A549 (cell line): ENCODE measurements at regions not wholly inside any gene's neighbourhood (a gene's known extent, or its start where the extent isn't known, plus 50 kb on each side); places are given as distances from the start of the nearest gene placed in this dataset.

ENCODE experiments used
- ATAC-seq, 2 experiments: fragments of 200-7000 bp in 1 of 2; fragments of >200 bp in 1 of 2; cut with Nextera tagmentation in 1 of 2; cut with Tn5 transposase in 1 of 2; 3 replicates each; pipeline versions ENCODE4 v1.8.0 to v1.9.1; 2018 to 2020; ENCODE audit warnings: mild to moderate bottlenecking in 1 of 2, moderate library complexity in 1 of 2
- CTCF ChIA-PET: fragments of 300-600 bp; sonication (Branson Sonifier 250); formaldehyde crosslinking; extraction: SDS; loops from one replicate; lab custom pipeline; 2021; ENCODE audit warnings: antibody characterized with exemption, inconsistent platforms; lab: Yijun Ruan, JAX
- POLR2A ChIA-PET: fragments of 350-600 bp; formaldehyde crosslinking; extraction: SDS; loops from one replicate; lab custom pipeline; 2021; ENCODE audit warnings: antibody characterized with exemption, inconsistent platforms; lab: Yijun Ruan, JAX
- DNase-seq, 2 experiments: peaks; one replicate each; pipeline versions ENCODE4 v3.0.0 to v3.0.0-alpha.2; 2011 to 2016; ENCODE audit warnings: low read depth in 1 of 2, low spot score in 1 of 2
- FAIRE-seq: peaks from 2 replicates; lab custom pipeline; 2011; peaks lifted over from hg19 to GRCh38; lab: Jason Lieb, UNC
- H3K27ac ChIP-seq, 2 experiments: fragments of >200 bp; sonication (Bioruptor Twin); formaldehyde crosslinking; 3 replicates each; pipeline ENCODE4 v1.5.1; 2016 to 2017
- H3K4me1 ChIP-seq: fragments of >200 bp; sonication (Bioruptor Twin); formaldehyde crosslinking; 3 replicates; pipeline ENCODE4 v1.6.1; 2016
- H3K4me2 ChIP-seq: fragments of >200 bp; sonication (Bioruptor Twin); formaldehyde crosslinking; 3 replicates; pipeline ENCODE4 v1.6.1; 2016
- H3K4me3 ChIP-seq: fragments of >200 bp; sonication (Bioruptor Twin); formaldehyde crosslinking; 3 replicates; pipeline ENCODE4 v1.5.1; 2016
- H3K9me3 ChIP-seq: fragments of >200 bp; sonication (Bioruptor Twin); formaldehyde crosslinking; 3 replicates; pipeline ENCODE4 v1.6.1; 2016
- CBX2 ChIP-seq: fragments of 200-600 bp; sonication (generic); IDR thresholded peaks from 2 replicates; pipeline ENCODE4 v1.6.1; 2016; ENCODE audit warnings: low read depth, mild to moderate bottlenecking, borderline replicate concordance
- CEBPB ChIP-seq, 2 experiments: fragments of >200 bp in 1 of 2; sonication (Bioruptor Twin) in 1 of 2; formaldehyde crosslinking in 1 of 2; IDR thresholded peaks; 2 replicates each; pipeline ENCODE4 v1.6.1; 2012 to 2016
- CHD2 ChIP-seq: fragments of 150-350 bp; IDR thresholded peaks from 2 replicates; pipeline ENCODE4 v1.6.1; 2014; ENCODE audit warnings: low read length; ENCODE audit not compliant: partially characterized antibody
- E2F6 ChIP-seq: IDR thresholded peaks from 2 replicates; pipeline ENCODE4 v1.6.1; 2012; ENCODE audit warnings: low read depth, borderline replicate concordance
- FOXS1 ChIP-seq: fragments of 250-450 bp; sonication (Bioruptor Pico); IDR thresholded peaks from 2 replicates; pipeline ENCODE4 v1.5.0; 2020; ENCODE audit warnings: mild to moderate bottlenecking, moderate library complexity
- HDAC2 ChIP-seq: fragments of 200-600 bp; sonication (generic); IDR thresholded peaks from 2 replicates; pipeline ENCODE4 v1.6.1; 2016
- HES2 ChIP-seq: fragments of >200 bp; sonication (Bioruptor Twin); formaldehyde crosslinking; IDR thresholded peaks from 2 replicates; pipeline ENCODE4 v1.6.1; 2016
- HOXB13 ChIP-seq: fragments of 250-450 bp; sonication (Bioruptor Pico); IDR thresholded peaks from 2 replicates; pipeline ENCODE4 v1.5.0; 2020; ENCODE audit warnings: low read depth, mild to moderate bottlenecking, moderate library complexity
- HOXB5 ChIP-seq: fragments of 250-450 bp; sonication (Bioruptor Pico); IDR thresholded peaks from 2 replicates; pipeline ENCODE4 v1.5.0; 2020; ENCODE audit warnings: mild to moderate bottlenecking, moderate library complexity
- JUN ChIP-seq, 2 experiments: fragments of >200 bp; sonication (Bioruptor Twin); formaldehyde crosslinking; IDR thresholded peaks; 2 replicates in 1 of 2; 3 replicates in 1 of 2; pipeline ENCODE4 v1.6.1; 2016 to 2017
- JUNB ChIP-seq: fragments of >200 bp; sonication (Bioruptor Twin); formaldehyde crosslinking; IDR thresholded peaks from 2 replicates; pipeline ENCODE4 v1.6.1; 2016
- KDM5A ChIP-seq: fragments of 200-600 bp; sonication (generic); IDR thresholded peaks from 2 replicates; pipeline ENCODE4 v1.6.1; 2016; ENCODE audit warnings: antibody characterized with exemption, mild to moderate bottlenecking
- MAFK ChIP-seq: fragments of 450-650 bp; IDR thresholded peaks from 2 replicates; pipeline ENCODE4 v1.6.1; 2014; ENCODE audit not compliant: partially characterized antibody
- MAZ ChIP-seq: fragments of 150-350 bp; IDR thresholded peaks from 2 replicates; pipeline ENCODE4 v1.6.1; 2014; ENCODE audit warnings: antibody characterized with exemption, low read depth, low read length, borderline replicate concordance
- MYC ChIP-seq: IDR thresholded peaks from 2 replicates; pipeline ENCODE4 v1.6.1; 2012; ENCODE audit warnings: mild to moderate bottlenecking, inconsistent platforms, low read length, improper control_type of control experiment, borderline replicate concordance
- NR3C1 ChIP-seq: fragments of >200 bp; sonication (Bioruptor Twin); formaldehyde crosslinking; IDR thresholded peaks from 3 replicates; pipeline ENCODE4 v1.6.1; 2017
- PBX3 ChIP-seq: IDR thresholded peaks from 2 replicates; pipeline ENCODE4 v1.6.1; 2012
- RAD21 ChIP-seq, 2 experiments: fragments of >200 bp in 1 of 2; sonication (Bioruptor Twin) in 1 of 2; formaldehyde crosslinking in 1 of 2; IDR thresholded peaks in 1 of 2; conservative IDR thresholded peaks in 1 of 2; 2 replicates in 1 of 2; 3 replicates in 1 of 2; pipeline ENCODE4 v1.6.1; 2012 to 2018; ENCODE audit warnings: inconsistent platforms in 1 of 2
- RCOR1 ChIP-seq: fragments of 150-350 bp; IDR thresholded peaks from 2 replicates; pipeline ENCODE4 v1.6.1; 2014; ENCODE audit warnings: antibody characterized with exemption, low read length, low read depth
- RFX5 ChIP-seq: fragments of 450-650 bp; IDR thresholded peaks from 2 replicates; pipeline ENCODE4 v1.7.1; 2014; ENCODE audit warnings: antibody characterized with exemption, mild to moderate bottlenecking, moderate library complexity
- SMC3 ChIP-seq: fragments of >200 bp; sonication (Bioruptor Twin); formaldehyde crosslinking; IDR thresholded peaks from 3 replicates; pipeline ENCODE4 v1.6.1; 2018; ENCODE audit warnings: inconsistent platforms
- SREBF2 ChIP-seq: fragments of 450-650 bp; IDR thresholded peaks from 2 replicates; pipeline ENCODE4 v1.6.1; 2014; ENCODE audit warnings: mild to moderate bottlenecking, moderate library complexity
- ZNF302 ChIP-seq: fragments of 250-450 bp; sonication (Bioruptor Pico); IDR thresholded peaks from 2 replicates; pipeline ENCODE4 v1.9.0; 2021; ENCODE audit warnings: inconsistent platforms, mild to moderate bottlenecking, moderate library complexity
- ZSCAN20 ChIP-seq: fragments of 250-450 bp; sonication (Bioruptor Pico); IDR thresholded peaks from 2 replicates; pipeline ENCODE4 v1.8.0; 2022; ENCODE audit warnings: mild to moderate bottlenecking, moderate library complexity
- WGBS: methylation state at CpG from one replicate; pipeline ENCODE4 v1.1.6; 2017; ENCODE audit errors: missing lambda C conversion rate; 5-methylcytosine and 5-hydroxymethylcytosine counted together

- no peak overlapping the region for H3K4me2 ChIP-seq
- ATAC-seq (no peak), FAIRE-seq (no peak), DNase-seq (no peak)
- H3K4me1 ChIP-seq = no peaks in the 10 kb centered on the region
- WGBS = 0% methylated on average over 1 of the region's 1 CpG
- ChIA-PET POLR2A (no interaction called here), CTCF (no interaction called here)
- no peak overlapping the region for H3K4me3 ChIP-seq
- TF ChIP-seq JUNB (no peak), ZSCAN20 (CRISPR knock-in tag) (no peak), MAFK (no peak), ZNF302 (CRISPR knock-in tag) (no peak), CBX2 (no peak), SREBF2 (no peak), MYC (no peak), RFX5 (no peak), SMC3 (no peak), HES2 (no peak)
- H3K9me3 ChIP-seq = no peaks in the 10 kb centered on the region
- H3K27ac ChIP-seq = no peak overlapping the region
Observed at GRCh38 chr14:87837296-87837695, 155.7 kb downstream of the GALC start.

GRCh38 chr14:87834594-87834993 is 158.4 kb downstream of the GALC start:
- Histone ChIP-seq H3K4me3 (no peak overlapping the region), H3K4me1 (no peaks in the 10 kb centered on the region), H3K9me3 (no peaks in the 10 kb centered on the region), H3K27ac (no peak overlapping the region), H3K4me2 (no peak overlapping the region)
- ATAC-seq (no peak), FAIRE-seq (no peak), DNase-seq (no peak)
- TF ChIP-seq MAZ = no peak
- no peak for TF ChIP-seq ZNF302 (CRISPR knock-in tag)
- no peak for TF ChIP-seq MYC
- TF ChIP-seq E2F6 = no peak
- no peak for TF ChIP-seq CEBPB (IDR thresholded peaks at IDR 0.05)
- TF ChIP-seq HOXB13 (CRISPR knock-in tag) = no peak
- TF ChIP-seq CBX2 = no peak
- no peak for TF ChIP-seq HDAC2
- TF ChIP-seq JUN (IDR thresholded peaks at IDR 0.05) = no peak
- no peak for TF ChIP-seq RFX5
- TF ChIP-seq FOXS1 (CRISPR knock-in tag) = no peak
- TF ChIP-seq JUNB = no peak
- no peak for TF ChIP-seq RCOR1
- TF ChIP-seq HOXB5 (CRISPR knock-in tag) = no peak
- TF ChIP-seq PBX3 = no peak
- TF ChIP-seq NR3C1 = no peak
- no peak for TF ChIP-seq RAD21 (conservative IDR thresholded peaks at IDR 0.05 in 1 of 2, IDR thresholded peaks at IDR 0.05 in 1 of 2)
- TF ChIP-seq KDM5A = no peak
- WGBS = 0% methylated on average over 1 of the region's 1 CpG
- ChIA-PET POLR2A (no interaction called here), CTCF (no interaction called here)

- POLR2A ChIA-PET = no interaction called here
- no peak for ATAC-seq
- CTCF ChIA-PET = no interaction called here
- TF ChIP-seq CHD2 (no peak), MAFK (peak; percentile 57)
- H3K4me1 ChIP-seq = no peaks in the 10 kb centered on the region
- no peak overlapping the region for H3K4me3 ChIP-seq
- no peak for FAIRE-seq
- no peak for DNase-seq
- no peaks in the 10 kb centered on the region for H3K9me3 ChIP-seq
- 3% methylated on average over 1 of the region's 1 CpG for WGBS
- no peak overlapping the region for H3K27ac ChIP-seq
- H3K4me2 ChIP-seq = no peak overlapping the region
Observed at GRCh38 chr14:87833026-87833425, 160.0 kb downstream of the GALC start.
